Right renal cortex interstitium (tissue), 3 donors: ENCODE measurements at regions not wholly inside any gene's neighbourhood (a gene's known extent, or its start where the extent isn't known, plus 50 kb on each side); places are given as distances from the start of the nearest gene placed in this dataset.
"Not testable (repeated sequence)": the region's sequence is repeated elsewhere in the genome, so short reads cannot be mapped to it uniquely, and the experiment has no call there.

Experiments used
- DNase-seq, 3 donors: peaks; one replicate each; pipeline ENCODE4 v3.0.0-alpha.2; 2013; ENCODE audit warnings: low read depth in 3 of 3, low spot score in 2 of 3

GRCh38 chrX:1767026-1767425 is 152.2 kb downstream of the ASMT start:
- DNase-seq, result peak in 1 of 3 donors; percentile 8

GRCh38 chrX:1778817-1779216 is 164.0 kb downstream of the ASMT start:
- DNase-seq, result no peak

- DNase-seq, result no peak
Observed at GRCh38 chrX:1779626-1780025, 164.8 kb downstream of the ASMT start.

GRCh38 chrX:1781766-1782165 is 166.9 kb downstream of the ASMT start:
- DNase-seq, result no peak

GRCh38 chrX:1784773-1785172 is 169.9 kb downstream of the ASMT start:
- DNase-seq, result no peak

GRCh38 chrX:1788300-1788911 is 173.5 kb downstream of the ASMT start:
- DNase-seq, result no peak

- no peak for DNase-seq
Observed at GRCh38 chrX:1792636-1793035, 177.8 kb downstream of the ASMT start.

- no peak for DNase-seq
Observed at GRCh38 chrX:1794586-1794985, 179.7 kb downstream of the ASMT start.

GRCh38 chrX:1802912-1803311 is 188.1 kb downstream of the ASMT start:
- DNase-seq, result no peak

GRCh38 chrX:1803741-1804140 is 188.9 kb downstream of the ASMT start:
- DNase-seq, result no peak

- peak in 1 of 3 donors; percentile 35 for DNase-seq
Observed at GRCh38 chrX:1807301-1807731, 192.5 kb downstream of the ASMT start.

GRCh38 chrX:1809581-1809980 is 194.7 kb downstream of the ASMT start:
- DNase-seq, result no peak

- DNase-seq, result peak in 2 of 3 donors; percentile 37 to 43
Observed at GRCh38 chrX:1813809-1814208, 198.9 kb downstream of the ASMT start.

GRCh38 chrX:1815456-1816175 is 200.8 kb downstream of the ASMT start:
- no peak for DNase-seq

GRCh38 chrX:1816387-1816982 is 201.6 kb downstream of the ASMT start:
- not testable (repeated sequence) for DNase-seq

- no peak for DNase-seq
Observed at GRCh38 chrX:1821846-1822245, 207.0 kb downstream of the ASMT start.

- DNase-seq, result no peak
Observed at GRCh38 chrX:1824855-1825254, 210.0 kb downstream of the ASMT start.

- no peak for DNase-seq
Observed at GRCh38 chrX:1833656-1834360, 218.9 kb downstream of the ASMT start.

GRCh38 chrX:1835056-1835455 is 220.2 kb downstream of the ASMT start:
- DNase-seq, result no peak

GRCh38 chrX:1836683-1837082 is 221.8 kb downstream of the ASMT start:
- no peak for DNase-seq

GRCh38 chrX:1841746-1842145 is 226.9 kb downstream of the ASMT start:
- DNase-seq, result no peak
